ENCODE measurements at regions not wholly inside any gene's neighbourhood (a gene's known extent, or its start where the extent isn't known, plus 50 kb on each side); places are given as distances from the start of the nearest gene placed in this dataset.

DNA sequence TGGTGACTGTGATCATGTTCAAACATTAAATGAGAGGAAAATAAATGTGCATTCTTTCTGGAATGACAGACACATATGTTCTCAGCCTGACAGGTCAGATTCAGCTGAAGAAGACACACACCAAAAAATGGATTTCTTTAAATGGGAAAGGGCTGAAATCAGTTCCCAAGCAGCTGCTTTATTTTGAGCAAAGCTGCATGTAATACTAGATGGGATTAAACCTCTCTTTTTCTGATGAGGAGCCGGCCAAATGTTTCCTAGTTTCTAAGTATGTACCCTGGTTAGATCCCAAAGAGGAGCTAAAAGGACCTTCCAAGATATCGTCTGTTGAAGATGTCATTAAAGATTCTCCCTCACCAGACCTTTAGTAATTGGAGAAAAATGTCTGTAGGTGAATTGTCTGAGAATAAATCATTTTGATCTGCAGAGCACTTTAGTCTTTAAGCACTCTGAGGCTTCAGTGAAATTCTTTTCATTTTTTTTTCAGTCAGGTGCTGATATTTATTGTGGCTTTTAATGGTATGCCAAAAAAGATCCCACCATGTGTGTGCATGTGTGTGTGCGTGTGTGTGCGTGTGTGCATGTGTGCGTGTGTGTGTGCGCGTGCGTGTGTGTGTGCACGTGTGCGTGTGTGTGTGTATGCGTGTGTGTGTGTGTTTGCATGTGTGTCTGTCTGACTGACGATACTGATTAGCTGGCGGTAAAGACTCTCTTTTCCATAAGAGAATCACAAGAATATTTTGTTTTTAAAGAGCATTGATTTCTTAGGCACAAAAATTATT lies 175.8 kb downstream of the IRS1 start:
- no peak for DNase-seq
- Histone ChIP-seq H3K4me3 (no peak overlapping the region), H3K9me3 (no peaks in the 10 kb centered on the region), H3K4me1 (peaks cover 0 to 20% (median 5%) of the 10 kb centered on the region in 4 donors), H3K27me3 (no peaks in the 10 kb centered on the region), H3K27ac (no peak overlapping the region), H3K36me3 (no peaks in the 10 kb centered on the region)
- TF ChIP-seq, protein P1, sequence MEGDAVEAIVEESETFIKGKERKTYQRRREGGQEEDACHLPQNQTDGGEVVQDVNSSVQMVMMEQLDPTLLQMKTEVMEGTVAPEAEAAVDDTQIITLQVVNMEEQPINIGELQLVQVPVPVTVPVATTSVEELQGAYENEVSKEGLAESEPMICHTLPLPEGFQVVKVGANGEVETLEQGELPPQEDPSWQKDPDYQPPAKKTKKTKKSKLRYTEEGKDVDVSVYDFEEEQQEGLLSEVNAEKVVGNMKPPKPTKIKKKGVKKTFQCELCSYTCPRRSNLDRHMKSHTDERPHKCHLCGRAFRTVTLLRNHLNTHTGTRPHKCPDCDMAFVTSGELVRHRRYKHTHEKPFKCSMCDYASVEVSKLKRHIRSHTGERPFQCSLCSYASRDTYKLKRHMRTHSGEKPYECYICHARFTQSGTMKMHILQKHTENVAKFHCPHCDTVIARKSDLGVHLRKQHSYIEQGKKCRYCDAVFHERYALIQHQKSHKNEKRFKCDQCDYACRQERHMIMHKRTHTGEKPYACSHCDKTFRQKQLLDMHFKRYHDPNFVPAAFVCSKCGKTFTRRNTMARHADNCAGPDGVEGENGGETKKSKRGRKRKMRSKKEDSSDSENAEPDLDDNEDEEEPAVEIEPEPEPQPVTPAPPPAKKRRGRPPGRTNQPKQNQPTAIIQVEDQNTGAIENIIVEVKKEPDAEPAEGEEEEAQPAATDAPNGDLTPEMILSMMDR (IDR thresholded peaks at IDR 0.05) = no peak
- no peak for TF ChIP-seq POLR2A (IDR thresholded peaks at IDR 0.05)
- WGBS (ENCODE audit: insufficient coverage, low coverage, low lambda C conversion rate, missing lambda C conversion rate) = 65% methylated on average over 13 of the region's 13 CpGs
- intact Hi-C loops (cut with DNase I) = no loop called here
- no peak for ATAC-seq

DNA sequence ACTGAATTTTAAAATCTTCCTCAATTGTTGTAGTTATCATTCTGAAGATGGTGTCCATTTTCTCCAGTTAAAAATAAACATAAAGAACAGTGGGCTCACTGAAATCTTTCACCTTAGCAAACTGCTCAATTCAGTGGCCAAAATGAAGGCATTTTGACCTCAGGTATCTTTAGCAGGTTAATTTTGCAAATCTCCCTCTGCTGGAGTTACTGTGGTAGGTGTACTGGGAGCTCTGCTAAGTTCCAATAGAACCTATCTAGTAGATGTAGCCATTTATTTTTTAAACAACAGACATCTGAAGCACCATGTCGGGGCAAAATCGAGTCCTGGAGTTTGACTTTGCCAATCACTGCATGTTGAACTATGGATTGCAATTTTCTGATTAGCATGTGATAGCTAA lies 177.1 kb downstream of the IRS1 start:
- DNase-seq = no peak
- H3K4me3 ChIP-seq = no peak overlapping the region
- H3K9me3 ChIP-seq = no peaks in the 10 kb centered on the region
- H3K4me1 ChIP-seq = peaks cover 0 to 20% (median 7%) of the 10 kb centered on the region in 4 donors
- no peaks in the 10 kb centered on the region for H3K27me3 ChIP-seq
- 57% methylated on average over 2 of the region's 2 CpGs for WGBS (ENCODE audit: insufficient coverage, low coverage, low lambda C conversion rate, missing lambda C conversion rate)
- no peaks in the 10 kb centered on the region for H3K36me3 ChIP-seq
- ATAC-seq = peak; percentile 50 to 73 (median 65)
- peak overlapping the region in 1 of 3 donors; percentile 19 for H3K27ac ChIP-seq
- TF ChIP-seq, protein P1 (IDR thresholded peaks at IDR 0.05) = peak; percentile 28 to 59 (median 43)
- TF ChIP-seq POLR2A (IDR thresholded peaks at IDR 0.05) = no peak
- intact Hi-C loops (cut with DNase I) = no loop called here

DNA sequence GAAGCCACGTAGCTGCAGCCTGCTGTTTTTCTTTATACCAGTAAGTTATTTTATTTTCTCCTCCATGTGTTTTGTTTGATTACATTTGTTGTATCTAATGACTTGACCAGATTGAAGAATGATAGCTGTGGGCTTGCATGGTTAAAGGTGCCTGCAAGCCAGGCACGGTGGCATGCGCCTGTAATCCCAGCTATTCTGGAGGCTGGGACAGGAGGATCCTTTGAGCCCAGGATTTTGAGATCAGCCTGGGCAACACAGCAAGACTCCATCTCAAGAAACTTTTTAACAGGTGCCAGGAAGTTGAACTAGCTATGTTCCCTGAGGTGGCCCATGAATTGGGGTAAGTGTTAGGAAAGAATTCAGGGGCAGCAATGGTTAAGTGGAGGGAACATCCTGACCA lies 179.4 kb downstream of the IRS1 start:
- no peaks in the 10 kb centered on the region for H3K27me3 ChIP-seq
- H3K27ac ChIP-seq = peak overlapping the region in 1 of 3 donors; percentile 81
- TF ChIP-seq, protein P1 (IDR thresholded peaks at IDR 0.05) = no peak
- TF ChIP-seq POLR2A (IDR thresholded peaks at IDR 0.05) = no peak
- ATAC-seq (no peak), DNase-seq (no peak)
- no peak overlapping the region for H3K4me3 ChIP-seq
- intact Hi-C loops (cut with DNase I) = no loop called here
- H3K36me3 ChIP-seq = no peaks in the 10 kb centered on the region
- peaks cover 0 to 20% (median 10%) of the 10 kb centered on the region in 4 donors for H3K4me1 ChIP-seq
- no peaks in the 10 kb centered on the region for H3K9me3 ChIP-seq
- 96% methylated on average over 3 of the region's 3 CpGs for WGBS (ENCODE audit: insufficient coverage, low coverage, low lambda C conversion rate, missing lambda C conversion rate)

DNA sequence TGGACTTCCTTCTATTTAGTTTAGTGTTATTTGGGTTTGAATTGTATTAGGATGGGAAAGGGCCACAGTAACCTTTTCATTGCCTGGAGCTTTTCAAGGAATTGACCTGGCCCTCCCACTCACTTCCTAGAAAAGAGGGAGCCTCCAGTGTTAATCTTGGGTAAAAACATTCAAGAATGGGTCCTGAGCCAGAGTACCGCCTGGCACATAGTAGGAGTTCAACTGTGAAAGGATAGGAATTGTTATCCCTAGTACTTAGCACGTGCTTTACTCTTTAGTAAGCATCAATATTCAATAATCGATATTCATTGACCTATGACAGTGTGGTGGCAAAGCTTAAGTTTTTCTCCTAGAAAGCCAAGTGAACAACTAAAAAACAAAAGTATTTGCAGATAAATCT lies 179.9 kb downstream of the IRS1 start:
- Histone ChIP-seq H3K4me1 (peaks cover 0 to 20% (median 10%) of the 10 kb centered on the region in 4 donors), H3K27ac (peak overlapping the region in 2 of 3 donors; percentile 65 to 81), H3K36me3 (no peaks in the 10 kb centered on the region), H3K9me3 (no peaks in the 10 kb centered on the region), H3K27me3 (no peaks in the 10 kb centered on the region), H3K4me3 (no peak overlapping the region)
- 84% methylated on average over 3 of the region's 3 CpGs for WGBS (ENCODE audit: insufficient coverage, low coverage, low lambda C conversion rate, missing lambda C conversion rate)
- intact Hi-C loops (cut with DNase I) = no loop called here
- DNase-seq (no peak), ATAC-seq (no peak)
- TF ChIP-seq, protein P1 (IDR thresholded peaks at IDR 0.05) = no peak
- no peak for TF ChIP-seq POLR2A (IDR thresholded peaks at IDR 0.05)
